Activated CD4-positive, alpha-beta T cell treated with anti-CD3 and anti-CD28 coated beads, Interleukin-2, Interleukin-4, amounts not matched to agents 100 ng/mL and 50 ng/mL, durations not matched to agents 16 hours and 8 hours (primary cell): ENCODE measurements at regions not wholly inside any gene's neighbourhood (a gene's known extent, or its start where the extent isn't known, plus 50 kb on each side); places are given as distances from the start of the nearest gene placed in this dataset.

Source experiments
- DNase-seq: peaks from one replicate; pipeline ENCODE4 v3.0.0-alpha.2; 2020; ENCODE audit warnings: low spot score

DNA sequence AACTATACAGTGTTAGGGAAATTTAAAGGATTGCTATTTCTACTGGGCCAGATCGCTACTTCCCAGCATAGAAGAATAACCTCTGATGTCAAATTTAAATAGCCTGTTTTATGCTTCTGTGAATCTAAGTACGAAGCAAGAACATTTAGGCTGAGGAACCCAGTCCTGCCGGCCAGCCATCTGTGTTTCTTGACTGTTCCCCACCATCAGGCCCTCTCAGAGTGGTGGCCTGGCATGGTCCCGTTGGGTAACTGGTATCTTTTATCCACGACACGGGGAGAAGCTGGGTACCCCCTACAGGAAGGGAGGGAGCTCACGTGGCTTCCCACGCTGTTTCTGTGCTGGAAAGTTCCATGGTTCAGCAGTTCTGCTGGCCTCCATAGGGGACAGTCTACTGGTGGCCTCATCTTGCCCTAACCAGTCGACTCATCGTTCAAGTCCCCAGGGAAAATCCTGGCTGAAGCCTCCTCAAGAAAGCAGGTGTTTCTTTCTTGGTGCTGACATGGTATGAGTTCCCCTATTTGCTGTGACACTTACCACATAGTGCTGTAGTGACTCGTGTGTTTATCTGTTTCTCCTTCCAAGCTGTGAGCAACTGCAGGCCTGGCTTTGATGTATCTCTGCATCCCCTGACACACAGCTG, 201.7 kb upstream of the NLRP1 start:
- DNase-seq, result no peak

DNA sequence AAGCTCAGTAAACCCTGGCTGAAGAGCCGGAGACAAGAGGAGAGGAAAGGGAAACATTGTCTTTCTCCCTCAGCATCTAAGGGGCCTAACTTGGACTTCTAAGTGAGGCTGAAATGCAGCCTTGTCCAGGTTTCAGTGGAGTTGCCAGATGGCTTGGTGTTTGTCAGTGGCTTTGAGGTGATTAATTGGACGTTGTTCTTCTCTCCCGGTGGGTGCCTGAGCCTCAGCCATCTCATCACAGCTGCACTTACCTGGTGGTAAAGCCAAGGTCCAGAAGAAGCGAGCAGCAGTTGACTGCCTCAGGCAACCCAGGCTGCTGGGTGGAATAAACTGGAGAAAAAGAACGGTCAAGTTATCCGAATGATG, 202.2 kb upstream of the NLRP1 start:
- no peak for DNase-seq

DNA sequence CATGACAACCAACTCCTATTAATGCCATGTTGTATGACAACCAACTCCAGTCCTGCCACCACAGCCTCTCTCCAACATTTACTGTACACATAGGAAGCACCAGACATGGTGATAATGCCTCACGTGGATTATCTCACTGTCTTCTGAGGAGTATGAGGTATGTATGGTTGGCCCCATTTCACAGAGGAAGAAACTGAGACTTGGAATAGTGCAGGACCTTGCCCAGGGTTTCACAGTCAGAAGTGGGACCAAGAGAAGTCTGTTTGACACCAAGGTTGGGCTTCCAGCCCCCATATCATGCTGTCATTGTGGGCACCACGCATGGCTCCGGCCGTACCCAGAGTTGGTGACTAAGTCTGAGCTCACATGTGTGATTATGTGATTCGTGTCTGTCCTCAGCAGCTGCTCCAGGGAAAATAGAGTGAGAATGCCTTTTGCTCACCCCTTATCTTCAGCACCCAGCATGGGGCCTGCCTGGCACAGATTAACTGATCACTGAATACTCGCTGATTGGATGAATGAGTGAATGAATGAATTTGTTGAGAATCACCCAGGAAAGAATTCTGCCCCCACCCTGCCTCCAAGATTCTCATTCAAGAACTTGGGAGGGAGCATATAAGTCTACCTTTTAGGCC, 204.1 kb upstream of the NLRP1 start:
- DNase-seq, result no peak

DNA sequence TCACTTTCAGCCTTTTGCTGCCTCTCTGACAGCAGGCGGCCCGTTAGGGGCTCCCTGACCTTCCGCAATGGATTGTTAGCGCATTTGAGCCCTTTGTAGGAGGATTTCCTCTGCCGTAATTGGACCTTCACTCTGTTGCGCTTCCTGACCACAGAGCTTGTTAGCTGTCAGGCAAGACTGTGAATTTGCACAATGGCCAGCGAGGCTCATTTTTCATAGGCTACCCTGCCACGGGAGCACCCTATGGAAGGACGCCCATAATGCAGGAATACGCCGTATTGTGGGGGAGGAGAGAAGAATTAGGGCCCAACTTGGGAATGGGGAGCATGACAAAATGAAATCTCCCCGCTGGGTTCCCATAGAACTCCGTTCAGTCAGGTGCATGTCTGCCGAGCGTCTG, 205.2 kb upstream of the NLRP1 start:
- DNase-seq, result no peak

DNA sequence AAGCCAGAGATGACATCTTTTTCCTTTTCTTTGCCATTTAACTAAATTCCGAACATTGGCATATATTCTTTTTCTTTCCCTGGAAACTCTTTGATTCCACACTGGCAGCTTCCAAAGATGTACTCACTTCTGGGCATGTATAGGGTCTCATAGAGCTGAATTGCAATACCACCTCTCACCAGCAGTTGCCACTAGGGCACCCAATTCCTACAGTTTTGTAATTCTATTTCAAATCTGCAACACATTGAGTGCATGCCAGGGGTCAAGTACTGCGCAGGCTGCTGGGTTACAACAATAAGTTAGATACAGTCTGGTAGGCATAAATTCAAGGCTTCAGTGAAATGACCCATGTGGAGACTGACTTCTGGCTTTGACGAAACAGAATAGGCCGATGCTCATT, 208.8 kb upstream of the NLRP1 start:
- DNase-seq, result no peak

DNA sequence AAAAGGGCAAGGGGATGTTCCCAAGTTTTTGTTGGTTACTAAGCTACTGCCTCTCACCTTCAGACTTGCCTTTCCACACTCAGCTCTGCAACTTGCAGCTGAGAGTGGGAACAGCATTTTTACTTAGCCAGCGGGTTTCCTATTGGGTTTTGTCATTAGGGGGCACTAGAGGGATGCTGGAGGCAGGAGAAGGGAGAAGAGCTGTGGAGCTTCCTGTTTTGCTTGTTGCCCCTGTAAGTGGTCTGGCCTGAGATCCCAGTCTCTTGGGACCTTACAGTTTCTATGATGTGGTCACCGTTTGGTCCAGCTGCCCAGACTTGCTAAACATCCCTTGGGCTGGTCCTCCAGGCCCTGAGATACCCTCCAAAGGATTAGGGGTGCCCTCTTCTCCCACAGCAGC, 209.6 kb upstream of the NLRP1 start:
- no peak for DNase-seq

DNA sequence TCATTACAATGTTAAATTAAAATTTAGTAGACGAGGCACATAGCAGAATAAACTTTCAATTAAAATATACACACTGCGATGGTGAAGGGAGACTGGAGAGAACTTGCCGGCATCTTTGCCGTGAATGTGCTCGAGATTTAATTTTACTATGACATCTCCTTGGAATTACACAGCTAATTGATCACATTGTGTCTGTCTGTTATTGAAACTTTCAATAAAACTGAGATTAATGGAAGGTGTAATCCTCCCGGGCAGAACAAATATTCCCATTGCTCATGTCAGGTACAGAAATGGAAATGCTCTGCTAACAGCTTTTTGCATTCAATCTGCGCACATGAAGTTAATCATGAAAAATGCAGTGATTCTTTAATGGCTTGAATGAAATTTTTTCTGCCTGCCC, 210.1 kb upstream of the NLRP1 start:
- no peak for DNase-seq

DNA sequence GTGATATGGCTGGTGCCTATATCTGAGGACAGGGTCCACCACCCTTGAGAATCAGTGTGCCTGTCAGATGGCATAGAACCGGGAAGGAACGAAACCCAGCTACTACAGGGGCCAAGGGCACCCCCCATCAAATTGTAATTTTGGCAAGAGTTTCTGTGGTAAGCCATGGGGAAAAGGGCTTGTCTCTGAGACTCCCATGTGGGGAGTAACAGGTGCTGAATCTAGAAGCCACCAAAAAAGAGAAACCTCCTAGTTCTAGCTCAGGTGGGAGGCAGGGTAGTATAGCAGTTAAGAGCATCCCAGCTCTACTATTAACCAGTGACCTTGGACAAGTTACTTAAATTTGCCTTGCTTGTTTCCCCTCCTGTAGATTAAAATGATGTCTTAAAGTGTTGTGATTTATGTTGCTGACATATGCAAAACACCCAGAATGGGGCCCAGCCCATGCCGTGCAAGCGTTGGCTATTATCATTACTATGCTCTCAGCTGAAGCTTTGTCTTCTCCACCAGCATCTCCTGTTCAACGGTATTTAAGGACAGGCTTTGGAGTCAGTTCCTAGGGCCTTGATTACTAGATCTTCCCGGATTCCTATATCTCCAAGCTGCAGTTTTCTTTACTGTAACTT, 210.7 kb upstream of the NLRP1 start:
- no peak for DNase-seq

DNA sequence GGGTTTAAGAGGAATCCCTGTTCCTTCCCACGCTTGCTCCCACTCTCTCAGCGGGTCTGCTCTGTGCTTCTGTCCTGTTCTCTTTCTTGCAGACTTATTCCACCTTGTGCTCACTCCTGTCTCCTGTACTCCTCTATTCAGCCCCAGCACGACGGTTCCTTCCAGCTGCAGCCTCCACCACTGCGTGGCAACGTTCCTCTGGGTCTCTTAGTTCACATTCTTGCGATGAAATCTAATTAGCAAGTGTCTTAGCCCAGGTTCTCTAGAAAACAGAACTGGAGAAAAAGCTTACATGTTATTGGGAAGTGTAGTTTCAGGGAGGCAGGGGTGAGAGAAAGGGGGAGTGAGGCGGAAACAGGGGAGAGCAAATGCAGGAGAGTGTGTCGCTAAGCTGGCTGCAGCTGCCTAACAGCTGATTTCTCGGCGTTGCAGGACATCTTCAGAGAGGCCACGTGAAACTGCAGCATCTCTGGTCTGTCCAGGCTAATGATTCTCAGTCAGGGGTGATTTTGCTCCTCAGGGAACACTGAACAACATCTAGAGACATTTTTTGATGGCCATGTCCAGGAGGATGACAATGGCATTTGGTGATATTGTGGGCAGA, 213.2 kb upstream of the NLRP1 start:
- no peak for DNase-seq

DNA sequence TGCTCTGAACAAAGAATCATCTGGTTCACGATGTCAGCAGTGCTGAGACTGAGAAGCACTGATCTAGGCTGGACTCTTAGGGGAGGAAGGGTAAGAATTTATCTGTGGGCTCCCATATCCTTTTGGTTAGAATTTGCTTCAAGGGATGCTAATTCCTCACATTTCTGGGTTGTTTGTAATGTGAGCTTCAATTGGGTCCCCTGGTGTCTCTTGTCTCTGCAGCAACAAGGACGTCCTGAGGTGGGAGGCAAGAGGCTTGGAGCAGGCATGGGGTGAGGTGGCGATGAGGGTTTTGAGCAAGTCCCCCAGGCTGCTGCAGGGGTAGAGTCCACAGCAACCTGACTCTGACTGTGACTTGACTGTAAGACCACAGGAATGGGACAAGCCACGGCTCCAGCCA, 213.8 kb upstream of the NLRP1 start:
- DNase-seq, result no peak

DNA sequence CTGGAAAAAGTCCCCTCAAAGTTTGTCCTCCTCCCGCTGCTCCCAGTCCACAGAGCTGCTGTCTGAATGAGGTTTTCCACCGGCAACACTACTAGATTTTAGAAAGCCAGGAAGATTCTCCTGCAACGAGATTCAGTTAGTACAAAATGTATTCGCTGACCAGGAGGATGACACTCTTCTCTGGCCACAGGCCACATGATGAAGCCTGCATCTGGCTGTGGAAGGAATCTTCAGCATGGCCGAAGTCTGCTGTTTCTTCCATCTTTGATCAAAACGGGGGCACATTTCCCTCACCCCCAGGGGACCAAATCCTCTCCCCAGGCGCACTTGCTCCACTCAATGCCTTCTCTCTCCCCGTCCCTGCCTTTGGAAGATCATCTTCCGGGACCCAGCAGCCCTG, 215.8 kb upstream of the NLRP1 start:
- DNase-seq, result no peak

DNA sequence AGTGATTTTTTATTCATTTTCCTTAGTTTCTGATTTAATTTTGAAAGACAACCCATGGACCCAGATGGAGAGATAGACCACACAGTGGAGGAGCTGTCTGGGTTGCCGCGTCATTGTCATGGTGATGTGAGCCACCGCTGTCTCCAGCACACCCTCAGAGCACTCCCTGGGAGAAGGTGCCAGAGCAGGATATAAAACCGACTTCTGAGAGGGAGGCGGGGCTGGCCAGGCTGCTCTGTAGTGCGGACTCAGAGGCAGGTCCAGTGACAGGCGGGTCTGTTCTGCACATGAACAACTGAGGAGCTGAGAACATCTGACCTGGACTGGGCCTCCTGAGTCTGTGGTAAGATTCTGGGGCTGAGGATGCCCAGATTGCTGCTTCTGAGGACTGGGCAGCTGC, 216.3 kb upstream of the NLRP1 start:
- DNase-seq, result no peak

DNA sequence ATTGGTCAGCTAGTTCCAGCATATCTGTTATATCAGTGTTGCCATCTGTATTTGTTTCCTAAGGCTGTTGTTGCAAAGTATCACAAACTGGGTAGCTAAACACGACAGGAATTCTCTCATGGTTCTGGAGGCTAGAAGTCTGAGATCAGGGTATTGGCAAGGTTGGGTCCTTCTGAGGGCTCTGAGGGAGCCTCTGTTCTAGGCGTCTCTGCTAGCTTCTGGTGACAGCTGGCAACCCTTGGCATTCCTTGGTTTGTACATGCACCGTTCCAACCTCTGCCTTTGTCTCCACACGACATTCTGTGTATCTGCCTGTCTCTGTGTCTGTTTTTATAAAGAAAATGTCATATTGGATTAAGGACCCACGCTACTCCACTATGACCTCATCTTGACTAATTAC, 219.9 kb upstream of the NLRP1 start:
- DNase-seq, result no peak

DNA sequence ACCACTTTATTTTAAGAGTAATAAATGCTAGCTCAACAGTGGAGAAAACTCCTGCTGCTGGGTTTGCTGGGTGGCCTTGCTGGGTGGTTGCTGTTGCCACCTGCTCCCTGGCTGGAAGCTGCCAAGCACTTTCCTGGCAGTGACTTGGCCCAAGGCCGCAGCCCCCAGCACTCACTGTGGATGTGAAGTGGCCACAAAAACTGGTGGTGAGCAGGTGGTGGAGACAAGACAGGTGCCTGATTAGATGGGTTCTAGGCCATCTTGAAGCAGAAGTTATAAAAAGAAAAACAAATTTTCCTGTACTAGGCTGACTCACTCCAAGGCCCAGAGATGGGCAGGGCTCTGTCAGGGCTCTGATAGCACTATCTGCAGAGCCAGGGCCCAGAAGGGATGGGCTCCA, 224.7 kb upstream of the NLRP1 start:
- DNase-seq, result no peak

DNA sequence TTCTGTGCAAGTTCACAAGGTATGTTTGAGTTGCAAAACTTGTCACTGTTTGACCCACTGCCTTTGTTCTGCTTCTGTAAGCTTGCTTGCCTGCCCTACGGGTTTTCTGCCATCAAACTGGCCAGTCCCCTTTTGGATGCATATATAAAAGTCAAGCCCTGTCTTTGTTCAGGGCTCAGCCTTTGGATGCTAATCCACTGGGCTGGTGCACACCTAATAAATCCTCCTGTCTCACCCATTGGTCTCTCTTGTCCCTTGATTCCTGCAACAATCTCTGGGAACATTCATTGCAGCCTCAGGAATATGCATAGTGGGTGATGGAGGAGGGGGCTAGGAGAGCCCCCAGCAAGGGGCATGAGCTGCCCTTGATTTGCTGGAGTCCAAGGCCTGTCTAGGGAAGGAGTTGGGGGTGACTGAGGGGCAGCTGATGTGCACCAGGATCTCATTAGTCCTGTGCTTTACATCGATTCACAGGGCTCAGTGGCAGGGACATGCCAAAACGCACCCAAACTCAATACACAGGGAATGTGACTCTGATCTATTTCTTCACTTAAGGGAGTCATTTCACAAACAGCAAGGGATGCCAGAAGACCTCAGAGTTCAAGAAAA, 225.4 kb upstream of the NLRP1 start:
- DNase-seq, result no peak

DNA sequence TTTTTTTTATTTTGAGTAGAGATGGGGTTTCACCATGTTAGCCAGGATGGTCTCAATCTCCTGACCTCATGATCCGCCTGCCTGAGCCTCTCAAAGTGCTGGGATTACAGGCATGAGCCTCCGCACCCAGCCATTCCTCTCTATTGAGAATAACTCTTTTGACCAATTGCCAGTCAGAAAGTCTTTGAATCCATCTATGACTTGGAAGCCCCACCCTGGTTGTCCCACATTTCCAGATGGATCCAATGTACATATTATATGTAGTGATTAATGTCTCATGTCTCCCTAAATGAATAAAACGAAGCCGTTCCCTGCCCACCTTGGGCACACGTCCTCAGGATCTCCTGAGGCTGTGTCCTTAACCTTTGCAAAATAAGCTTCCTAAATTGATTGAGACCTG, 228.3 kb upstream of the NLRP1 start:
- DNase-seq, result no peak

DNA sequence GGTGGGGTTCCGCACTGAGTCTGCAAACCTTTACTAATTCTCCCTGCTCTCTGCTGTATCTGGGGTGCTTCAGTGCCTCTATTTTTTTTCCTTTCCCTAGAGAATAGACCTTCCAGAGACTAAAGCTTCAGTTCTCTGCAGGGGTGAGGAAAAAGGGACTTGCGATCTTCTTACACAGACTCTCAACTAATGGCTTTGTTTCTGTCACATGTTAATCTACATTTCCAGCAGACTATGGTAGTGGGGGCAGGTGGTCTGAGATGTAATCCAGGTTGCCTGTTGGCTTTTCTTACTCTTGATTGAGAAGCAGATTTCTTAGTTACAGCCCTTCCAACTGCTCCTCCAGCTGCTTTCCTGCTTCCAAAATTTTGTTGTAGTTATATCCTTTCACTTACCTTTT, 229.0 kb upstream of the NLRP1 start:
- DNase-seq, result no peak

DNA sequence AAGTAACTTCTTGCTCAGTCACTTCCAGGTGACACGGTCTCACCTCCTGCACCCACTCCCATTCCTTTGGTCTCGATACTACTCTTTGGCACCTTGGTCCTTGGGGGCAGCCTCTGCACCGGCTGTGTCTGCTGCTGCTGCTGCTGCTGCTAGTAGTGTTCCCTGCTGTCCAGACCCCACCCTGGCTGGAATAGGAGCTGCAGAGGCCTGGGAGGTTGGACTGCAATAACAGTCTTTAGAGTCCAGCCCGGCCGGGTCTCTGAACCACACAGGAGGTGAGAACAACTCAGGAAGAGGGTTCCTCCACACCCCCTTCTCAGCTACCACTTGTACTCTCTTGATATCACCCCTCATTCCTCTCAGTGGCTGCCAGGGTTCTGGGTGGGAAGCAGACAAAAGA, 231.1 kb upstream of the NLRP1 start:
- no peak for DNase-seq

DNA sequence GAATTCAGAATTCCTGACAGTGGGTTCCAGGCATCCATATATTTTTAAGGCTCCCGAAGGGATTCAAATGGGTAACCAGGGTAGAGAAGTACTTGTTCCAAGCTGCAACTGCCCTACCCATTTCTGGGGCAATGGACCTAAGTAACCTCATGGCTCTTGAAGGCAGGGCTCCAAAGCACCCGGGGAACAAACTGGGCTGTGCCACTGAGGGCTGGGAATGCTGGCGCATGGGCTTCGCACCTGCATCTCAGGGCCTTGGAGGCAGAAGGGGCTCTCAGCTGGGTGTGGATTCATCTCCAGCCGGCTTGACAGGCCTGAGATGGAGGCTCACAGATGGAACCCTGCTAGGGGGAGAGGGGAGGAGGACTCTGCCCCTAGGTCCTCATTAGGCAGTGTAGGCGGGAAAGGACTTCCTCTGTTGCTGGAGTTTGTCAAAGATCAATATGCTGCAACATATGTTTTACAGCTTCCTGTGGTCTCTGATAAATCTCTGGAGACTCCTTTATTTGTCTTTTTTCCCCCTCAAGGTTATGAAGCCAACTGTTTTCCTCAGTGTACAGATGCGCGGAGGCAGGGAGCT, 232.3 kb upstream of the NLRP1 start:
- no peak for DNase-seq

DNA sequence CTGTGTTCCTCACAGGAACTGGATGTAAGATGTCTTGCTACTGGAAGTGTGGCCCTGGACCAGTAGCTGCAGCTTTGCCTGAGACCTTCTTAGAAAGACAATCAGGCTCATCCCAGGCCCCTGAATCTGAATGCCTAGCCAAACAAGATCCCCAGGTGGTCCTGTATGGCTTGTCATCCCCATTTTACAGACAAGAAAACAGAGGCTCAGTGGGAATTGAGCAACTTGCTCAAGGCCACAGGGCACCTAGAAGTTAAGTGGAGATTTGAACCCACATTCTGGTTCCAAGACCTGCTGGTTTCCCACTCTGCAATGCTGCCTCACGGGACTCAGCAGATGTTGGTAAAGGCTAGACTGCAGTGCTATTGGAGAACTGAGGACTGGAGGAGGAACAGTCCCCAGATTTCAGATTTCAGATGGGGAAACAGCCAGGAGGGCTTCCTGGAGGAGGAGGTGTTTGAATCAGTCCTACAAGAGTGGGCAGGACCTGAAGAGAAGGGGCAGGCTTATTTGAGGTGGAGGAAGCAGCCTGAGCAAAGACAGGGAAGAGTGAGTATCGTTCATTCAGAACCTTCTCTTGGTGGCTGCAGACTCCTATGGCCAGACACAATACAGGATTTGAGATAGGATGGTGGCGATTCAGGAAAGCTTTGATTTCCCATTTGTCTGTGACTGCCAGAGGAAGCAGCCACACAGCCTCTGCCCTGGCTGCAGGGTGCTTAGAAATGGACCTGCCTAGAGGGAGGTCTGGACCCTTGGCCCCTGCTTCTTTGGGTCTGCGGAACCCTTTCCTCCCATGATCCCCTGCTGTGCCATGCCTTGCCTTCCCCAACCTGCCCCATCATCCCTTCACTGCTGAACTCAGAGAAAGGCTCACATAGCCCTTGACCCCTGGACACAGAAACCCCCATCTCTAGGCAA, 233.4 kb upstream of the NLRP1 start:
- no peak for DNase-seq

DNA sequence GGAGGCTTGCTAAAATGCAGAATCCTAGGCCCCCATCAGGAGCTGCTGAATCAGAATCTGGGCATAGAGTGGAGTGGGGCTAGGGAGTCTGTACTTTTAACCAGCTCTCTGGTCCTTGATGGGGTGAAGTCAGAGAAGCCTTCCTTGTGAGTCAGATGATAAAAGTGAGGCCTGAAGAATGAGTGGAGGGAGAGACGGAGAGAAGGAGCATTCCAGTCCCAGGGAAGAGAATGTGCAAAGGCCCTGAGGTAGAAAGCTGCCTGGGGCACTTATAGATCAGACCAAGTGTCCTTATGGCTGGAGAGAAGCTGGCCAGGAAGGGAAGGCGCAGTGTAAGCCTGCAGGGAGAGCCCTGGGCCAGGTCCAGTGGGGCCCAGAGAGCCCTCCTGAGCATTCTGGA, 235.1 kb upstream of the NLRP1 start:
- DNase-seq, result no peak
